Stimulated activated CD4-positive, alpha-beta T cell treated with anti-CD3 and anti-CD28 coated beads, Interleukin-1b, Interleukin-23, amount 100 ng/mL, for 24 hours (primary cell): ENCODE measurements at regions not wholly inside any gene's neighbourhood (a gene's known extent, or its start where the extent isn't known, plus 50 kb on each side); places are given as distances from the start of the nearest gene placed in this dataset.

Experiments
- DNase-seq, 4 experiments: peaks; one replicate each; pipeline ENCODE4 v3.0.0-alpha.2; 2020; ENCODE audit warnings: low read depth in 4 of 4, low spot score in 1 of 4

DNA sequence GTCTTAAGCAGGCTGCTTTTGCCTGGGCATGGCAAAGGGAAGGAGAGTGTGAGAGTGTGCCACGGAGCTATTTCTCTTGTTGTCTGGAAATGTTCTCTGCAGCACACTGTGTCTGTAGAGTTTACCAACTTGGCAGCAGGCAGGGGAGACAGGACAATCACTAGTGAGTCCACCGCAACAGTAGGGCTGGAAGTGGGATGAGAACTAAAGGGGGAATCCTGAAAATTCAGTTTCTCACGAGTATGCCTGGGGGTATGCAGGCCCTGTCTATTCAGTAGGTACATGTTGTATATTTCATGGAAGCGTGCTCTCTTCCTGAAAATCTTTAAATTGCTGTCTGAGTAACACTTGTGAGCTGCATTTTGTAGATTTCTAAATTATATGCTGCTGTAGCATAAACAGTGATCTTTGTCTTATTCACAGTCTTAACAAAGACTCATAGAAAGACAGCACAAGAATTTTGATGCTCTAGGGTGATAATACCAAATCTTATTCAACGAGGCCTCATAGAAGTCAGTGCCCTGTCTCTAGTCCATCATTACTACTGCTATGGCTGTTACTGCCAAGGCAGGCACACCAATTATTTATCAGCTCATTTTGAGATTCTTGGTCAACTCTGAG, 200.4 kb upstream of the LEF1 start:
- DNase-seq, result no peak

DNA sequence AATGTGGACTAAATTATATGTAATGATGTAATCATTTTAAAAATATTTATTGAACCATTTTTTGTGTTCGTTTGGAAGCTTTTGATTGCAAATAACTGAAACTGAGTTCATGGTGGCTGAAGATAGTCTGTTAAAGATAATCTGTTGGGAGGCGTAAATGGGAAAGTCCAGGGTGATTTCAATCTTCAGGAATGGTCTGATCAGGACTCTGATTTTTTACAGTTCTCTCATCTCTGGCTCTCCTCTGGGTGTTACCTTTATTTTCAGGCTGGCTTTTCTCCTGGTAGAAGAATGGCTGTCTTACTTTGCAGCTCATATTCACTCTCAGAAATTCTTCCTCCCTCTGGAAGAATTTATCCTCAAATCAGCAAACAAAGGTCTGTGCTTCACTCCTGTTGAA, 199.0 kb upstream of the LEF1 start:
- no peak for DNase-seq

DNA sequence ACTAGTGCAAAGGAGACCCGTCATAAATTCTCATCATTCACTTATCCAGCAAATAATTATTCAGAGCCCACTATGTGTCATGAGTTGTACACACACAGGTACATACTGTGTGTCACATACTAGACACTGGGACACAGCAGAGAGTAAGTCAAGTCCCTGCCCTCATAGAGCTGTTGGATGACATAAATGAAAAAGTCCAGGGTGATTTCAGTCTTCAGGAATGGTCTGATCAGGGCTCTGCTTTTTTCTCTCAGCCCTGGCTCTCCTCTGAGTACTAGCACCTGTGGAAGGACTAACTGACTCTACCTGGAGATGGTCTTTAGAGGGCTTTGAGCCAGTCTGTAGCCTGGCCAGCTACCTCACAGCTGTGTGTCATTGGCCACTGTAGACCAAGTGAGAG, 198.0 kb upstream of the LEF1 start:
- DNase-seq, result no peak

DNA sequence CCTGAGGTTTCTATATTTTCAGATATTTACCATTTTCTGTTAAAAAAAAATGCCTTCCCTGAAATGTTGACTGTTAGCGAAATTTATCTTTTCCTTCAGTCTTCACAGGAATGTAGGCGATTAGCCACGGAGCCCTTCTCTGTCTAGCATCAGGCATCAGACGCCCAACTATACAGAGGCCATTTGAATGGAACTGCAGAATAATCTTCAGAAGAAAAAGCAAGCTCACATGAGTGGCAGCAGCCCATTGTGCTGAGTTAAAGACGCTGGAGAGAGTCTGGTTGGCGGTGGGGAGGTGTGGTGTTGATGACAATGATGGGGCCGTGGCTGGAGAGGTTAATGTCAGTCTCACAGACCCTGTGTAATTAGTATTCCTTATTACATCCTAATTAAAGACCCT, 196.8 kb upstream of the LEF1 start:
- DNase-seq, result no peak

DNA sequence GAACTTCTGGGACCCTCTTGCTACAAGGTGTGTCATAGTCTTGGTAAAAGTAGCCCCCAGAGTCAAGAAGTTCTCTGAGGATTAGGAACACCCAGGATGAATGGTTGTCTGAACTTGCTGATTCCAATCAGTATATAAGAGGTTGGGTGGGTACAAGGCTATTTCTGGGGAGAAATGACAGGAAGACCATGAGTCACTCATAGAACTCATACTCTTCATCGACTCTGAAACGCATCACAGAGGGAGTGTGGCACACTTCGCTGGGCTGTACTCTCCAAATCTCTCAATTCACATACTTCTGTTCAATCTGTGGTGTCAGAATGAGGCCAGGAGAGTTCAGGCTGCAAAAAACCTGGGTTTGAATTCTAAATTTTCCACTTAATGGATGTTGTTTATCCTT, 193.2 kb upstream of the LEF1 start:
- DNase-seq, result no peak

DNA sequence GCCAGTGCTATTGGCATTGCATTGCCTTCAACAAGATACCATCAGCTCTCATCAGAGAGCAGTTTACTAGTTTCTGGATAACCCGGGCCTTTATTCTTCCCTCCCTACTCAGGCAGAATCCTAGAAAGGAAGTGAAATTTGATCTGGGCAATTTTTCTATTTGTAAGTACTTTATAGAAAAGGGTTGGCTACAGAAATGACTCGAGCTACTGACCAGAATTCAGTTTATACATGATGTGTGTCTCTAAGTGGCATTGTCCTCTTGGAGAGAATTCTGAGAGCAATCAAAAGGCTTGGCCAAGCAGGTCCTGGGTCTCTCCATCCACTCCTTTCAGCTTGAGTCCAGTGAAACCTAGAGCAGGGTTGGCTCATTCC, 192.7 kb upstream of the LEF1 start:
- DNase-seq, result no peak

DNA sequence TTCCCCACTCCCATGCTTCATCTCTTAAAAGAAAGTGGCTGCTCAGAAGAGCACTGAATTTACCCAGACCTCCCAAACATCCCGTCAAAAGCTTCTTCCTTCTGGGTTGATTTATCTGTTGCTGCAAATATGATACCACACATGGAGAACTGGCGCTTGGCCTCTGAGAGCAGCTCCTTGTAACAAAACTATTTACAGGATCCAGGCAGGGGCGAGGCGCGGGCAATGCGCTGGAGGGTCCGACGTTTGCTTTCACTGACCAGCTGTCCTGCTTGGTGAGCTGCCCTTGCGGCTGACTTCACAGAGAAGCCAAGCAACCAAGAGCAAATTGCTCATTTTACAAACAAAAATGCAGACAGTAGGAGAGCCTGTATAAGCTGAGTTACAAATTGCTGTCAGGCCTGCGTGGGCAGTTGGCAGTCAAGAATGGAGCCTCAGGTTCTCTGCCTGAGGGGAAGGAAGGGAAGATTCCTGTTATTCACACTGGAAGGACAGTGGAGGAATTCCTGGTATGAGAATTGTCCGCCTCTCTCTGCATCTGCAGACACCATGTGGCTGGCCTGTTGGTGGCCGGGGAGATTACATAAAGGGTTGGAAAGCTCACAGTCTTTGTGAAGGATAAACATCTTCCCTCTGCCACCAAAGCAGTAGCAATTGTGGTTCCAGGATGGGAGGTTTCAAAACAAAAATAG, 192.2 kb upstream of the LEF1 start:
- DNase-seq, result no peak

DNA sequence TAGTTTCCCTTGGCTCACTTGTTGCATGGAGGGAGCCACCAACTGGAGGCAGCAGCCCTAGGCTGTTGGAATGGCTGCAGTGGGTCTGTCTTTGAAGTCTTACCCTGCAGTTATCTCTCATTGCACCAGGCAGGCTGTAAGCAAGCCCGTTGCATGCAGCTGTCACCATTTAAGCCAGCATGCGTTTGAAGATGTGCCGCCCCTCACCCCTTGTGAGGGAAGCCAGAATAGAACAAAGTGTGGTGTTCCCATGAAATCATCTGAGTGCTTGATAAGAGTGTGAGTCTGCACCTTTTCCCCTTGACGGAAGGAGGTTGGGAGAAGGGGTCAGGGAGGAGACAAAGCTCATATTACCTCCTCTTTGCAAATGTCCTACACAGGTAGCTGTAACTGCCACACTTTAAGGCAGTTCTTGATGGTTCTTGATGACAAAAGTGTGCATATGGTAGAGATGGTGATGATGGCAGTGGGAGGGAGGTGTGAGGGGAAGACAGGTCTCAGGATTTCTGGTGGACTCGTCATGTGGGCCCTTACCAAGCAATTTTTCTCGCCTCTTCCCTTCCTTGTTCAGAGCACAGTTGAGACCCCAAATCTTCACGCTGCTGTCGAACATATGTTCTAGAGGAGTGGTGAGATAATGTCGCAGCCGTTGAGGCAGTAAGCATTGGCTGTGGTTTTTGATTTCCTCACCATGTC, 191.4 kb upstream of the LEF1 start:
- no peak for DNase-seq

DNA sequence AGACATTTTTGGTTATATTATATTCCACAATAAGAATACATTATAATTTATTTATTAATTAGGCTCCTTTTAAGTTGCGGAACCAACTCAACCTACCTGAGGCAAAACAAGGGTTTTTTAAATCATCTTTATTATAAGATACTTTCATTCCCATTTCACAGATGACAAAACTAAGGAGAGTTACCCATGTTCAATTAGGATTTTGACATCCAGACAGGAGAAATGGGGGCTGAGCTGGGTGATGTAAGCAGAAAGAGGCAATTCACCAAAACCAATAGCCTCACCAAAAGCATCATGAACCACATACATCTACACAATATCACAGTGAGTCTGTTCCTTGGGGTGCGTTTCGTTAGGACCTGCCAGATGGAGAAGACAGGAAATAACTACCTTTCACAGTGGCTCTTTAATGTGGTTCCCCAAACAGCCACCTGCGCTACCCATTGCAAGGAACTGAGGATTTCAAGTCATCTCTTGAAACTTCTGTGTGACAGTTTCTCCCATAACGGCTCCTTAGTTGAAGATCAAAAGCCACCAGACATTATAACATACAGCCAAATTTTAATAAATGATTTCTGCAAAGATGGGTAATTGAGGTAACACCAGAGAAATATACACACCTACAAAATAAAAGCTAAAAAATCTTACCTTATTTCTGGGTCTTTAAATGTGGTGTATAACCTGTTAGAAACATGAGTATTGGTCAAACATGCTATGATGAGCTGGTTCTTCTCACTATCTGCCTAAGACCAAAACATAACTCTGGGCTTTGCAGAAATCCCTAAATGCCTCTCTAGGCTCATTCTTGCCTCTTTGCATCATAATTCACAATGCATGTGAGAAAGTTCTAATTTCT, 190.6 kb upstream of the LEF1 start:
- no peak for DNase-seq

DNA sequence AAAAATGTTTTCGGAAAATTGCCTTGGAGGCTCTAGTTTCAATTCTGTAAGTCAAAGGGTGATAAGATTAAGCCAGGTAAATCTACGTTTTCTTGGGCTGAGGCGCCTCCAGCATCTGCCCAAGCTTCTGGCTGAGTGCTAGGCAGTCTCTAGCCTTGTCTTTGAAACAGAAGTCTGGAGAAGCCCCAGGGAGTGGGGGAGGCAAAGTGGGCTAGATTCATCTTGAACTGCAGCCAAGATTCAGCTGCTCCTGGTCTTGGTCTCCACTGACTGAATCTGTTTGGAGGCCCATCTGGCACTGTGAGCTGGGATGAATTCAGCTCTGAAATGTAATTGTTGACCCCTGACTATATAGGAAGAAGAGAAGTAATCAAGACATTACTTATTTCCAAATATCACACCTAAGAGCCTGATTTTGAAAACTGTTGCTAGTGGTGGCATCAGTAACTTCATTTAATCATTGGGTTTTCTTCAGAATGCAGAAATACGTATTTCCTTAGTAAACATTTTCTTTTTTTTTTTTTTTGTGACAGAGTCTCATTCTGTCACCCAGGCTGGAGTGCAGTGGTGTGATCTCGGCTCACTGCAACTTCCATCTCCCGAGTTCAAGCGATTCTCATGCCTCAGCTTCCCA, 187.3 kb upstream of the LEF1 start:
- no peak for DNase-seq

DNA sequence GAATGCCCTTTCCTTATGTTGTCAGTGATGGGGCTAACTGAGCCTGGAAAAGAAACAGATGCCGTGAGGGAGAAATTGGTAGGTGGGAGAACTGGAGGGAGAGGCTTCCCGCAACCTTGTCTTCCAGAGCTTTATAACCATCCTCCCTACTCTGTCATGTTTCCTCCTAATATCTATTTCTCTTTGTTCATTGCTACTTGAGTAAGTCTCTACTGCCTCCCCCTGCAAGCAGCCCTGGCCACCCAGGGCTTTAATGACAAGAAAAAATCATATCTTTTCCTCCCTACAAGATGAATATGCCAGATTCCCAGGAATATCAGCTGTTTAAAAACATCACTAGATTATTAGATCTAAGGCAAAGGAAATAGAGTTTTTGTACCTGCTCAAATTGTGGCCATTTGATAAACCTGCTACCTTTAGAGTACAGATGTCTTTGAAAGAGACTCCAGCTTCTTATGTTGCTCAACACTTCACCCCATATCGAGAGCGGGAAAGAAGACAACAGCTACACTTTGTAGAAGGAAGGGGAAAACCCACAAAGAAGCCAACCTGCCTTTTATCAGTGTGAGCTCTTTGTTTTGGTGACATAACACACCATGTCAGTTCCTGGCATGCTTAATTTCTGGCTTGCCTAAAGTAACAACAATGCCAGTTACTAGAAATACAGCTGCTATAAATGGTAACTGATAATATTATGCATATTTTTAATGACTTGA, 186.6 kb upstream of the LEF1 start:
- no peak for DNase-seq

DNA sequence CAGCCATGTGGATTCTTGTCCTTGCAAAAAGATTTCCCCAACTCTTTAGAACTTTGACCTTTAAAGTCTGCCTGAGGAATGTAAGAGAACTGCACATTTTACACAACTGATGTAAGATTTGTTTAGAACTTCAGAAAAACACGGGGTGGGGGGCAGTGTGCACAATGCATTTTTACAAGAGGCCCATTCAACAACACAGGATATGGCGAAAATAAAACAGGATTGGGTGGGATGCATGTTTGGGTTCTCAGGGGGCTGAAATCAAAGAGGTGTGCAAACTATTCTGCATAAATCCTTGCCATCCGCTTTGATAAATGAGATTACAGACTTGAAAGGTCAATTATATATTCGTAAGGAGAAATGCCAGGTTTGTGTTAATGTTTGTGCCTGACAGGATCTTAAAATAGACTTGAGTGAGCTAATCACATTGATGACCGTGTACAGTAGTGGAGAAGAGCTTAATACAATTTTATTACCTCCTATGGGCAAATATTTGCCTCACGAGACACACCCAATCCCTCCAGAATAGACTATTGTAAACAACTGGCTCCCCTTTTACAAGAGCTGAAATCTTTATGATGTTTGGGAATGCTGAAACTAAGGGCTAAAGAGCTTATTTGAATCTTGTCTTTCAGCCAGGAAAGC, 184.1 kb upstream of the LEF1 start:
- DNase-seq, result no peak

DNA sequence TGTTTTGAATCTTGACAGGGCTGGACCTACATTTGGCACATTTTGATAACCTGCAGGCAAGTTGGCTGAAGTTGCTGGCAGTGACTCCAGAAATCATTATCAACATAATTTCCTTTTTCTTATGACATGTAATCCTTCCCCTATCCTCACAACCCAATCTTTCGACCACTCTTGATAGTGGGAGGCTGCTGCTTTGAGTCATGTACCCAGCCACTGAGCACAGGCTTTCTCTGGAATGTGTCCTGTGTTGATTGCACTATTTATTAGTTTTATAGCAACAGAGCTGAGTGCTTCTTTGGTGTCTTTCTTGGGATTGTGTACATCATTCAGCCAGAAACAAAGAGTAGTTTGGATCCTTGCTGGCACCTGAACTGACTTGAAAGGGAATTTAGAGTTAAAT, 183.1 kb upstream of the LEF1 start:
- no peak for DNase-seq

DNA sequence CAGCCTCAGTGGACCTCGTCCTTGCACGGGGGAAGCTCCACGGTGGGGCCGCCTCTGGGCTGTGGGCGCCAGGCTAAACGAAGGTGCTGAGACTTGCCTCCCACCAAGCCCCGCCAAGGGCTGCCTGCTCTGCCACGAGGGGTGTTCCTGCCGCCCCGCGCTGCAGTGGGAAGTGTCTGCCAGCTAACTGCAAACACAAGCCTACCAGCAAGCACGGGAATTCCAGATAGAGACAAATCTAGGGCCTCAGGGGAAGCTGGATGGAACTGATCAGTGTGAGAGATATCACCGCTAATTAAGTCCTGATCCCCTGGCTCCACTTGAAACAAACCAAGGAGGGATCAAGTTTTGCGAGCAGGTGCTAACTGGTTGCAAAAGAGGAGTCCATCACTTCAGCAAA, 181.6 kb upstream of the LEF1 start:
- DNase-seq, result no peak

DNA sequence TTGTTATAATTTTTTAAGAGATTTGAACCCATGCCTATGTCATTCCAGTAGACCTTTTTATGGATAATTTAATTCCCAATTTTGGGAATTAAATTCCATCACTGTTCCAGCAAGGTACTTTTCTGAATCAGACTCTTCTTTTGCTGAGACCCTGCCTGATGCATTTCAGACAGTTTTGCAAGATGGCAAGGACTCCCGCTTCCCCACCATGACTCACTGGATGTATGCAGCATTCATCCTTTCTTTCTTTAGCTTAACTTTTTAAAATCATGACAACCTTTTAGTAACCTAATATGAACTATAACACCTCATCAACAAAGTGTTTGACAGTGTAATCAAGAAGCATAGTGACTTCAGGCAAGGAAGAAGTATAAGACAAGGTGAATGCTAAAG, 178.1 kb upstream of the LEF1 start:
- no peak for DNase-seq

DNA sequence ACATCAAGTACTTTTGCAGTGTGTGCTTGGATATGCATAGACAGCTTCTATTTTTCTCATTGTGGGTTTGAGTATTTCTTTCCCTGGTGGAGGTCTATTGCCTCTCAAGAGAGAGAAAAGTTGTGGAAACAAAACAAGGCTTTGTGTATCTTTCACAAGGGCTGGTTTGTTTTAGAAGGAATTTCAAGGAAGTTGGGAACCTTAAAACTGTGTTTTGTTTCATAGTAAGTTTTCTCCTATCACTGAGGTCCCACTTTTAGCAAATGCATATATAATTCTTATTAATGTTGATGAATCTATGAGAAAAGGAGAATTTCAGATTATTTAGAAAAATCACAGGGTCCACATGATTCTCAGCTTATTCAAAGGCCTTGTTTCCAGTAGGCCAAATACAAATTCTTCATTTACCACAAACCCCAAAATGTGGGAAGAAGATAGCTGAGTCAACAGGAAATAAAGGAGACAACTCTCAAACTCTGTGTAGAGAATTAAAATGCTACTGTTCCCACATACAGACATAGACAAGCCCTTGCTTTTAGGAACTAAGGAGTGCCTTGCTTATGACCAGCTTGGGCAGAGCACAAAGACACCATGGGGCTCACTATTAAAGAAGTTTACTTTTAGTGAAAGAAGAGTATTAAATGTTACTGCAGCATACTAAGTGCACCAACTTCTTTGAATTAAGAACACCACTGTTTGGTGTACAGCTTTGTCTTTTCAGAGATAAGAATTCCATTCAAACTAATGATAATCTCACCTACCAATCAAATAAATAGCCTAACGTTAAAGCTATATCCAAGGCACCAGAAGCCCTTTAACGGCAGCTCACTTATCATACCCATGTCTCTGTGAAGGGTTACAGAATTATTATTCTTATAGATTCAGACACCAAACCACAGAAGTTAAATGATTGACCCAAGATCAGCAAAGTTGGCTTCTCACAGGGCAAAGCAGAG, 177.4 kb upstream of the LEF1 start:
- DNase-seq, result no peak

DNA sequence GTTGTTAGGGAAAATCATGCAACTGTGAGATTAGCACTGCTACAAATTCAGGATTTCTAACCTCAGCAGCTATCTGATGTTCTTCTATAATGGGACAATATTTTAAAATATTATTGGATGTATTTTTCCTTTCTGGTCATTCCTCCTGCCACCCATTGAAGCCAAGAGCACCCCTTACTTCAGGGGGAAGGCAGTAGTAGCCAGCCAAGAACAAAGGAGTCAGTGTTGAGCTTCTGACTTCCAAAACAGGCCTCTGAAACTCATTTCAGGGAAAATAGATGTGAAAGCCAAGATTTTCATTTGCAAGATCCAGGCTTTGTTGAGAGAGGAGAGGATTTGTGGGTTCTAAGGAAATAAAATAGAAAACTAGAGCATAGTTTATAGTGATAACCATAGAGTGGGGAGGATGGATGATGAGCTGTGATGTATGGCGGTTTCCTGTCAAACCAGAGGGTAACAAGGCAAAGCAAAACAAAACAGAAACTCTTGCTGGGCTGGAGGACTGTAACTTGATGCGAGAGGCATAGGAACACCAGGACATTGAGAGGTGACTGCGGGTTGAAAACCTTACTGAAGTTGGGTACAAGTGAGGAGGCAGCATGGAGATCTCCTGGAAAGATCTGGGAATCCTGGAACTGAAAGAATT, 173.7 kb upstream of the LEF1 start:
- no peak for DNase-seq

DNA sequence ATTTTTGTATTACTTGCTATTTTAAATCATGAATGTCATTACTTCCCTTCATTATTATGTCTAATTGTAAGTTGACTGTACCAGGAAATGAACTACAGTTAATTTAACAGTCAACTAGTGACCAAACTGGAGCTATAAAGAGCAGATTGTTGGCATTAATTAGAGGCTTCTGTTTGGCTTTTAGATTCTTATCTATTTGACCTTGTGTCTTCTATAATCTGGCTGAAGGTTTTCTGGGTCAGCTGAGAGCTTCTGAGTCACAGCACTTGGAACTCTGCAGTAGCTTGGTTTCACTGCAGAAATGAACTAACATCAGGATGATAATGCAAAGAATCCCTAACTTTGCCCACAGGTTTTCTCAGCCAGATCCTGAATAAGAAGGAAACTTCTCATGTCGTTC, 169.2 kb upstream of the LEF1 start:
- no peak for DNase-seq

DNA sequence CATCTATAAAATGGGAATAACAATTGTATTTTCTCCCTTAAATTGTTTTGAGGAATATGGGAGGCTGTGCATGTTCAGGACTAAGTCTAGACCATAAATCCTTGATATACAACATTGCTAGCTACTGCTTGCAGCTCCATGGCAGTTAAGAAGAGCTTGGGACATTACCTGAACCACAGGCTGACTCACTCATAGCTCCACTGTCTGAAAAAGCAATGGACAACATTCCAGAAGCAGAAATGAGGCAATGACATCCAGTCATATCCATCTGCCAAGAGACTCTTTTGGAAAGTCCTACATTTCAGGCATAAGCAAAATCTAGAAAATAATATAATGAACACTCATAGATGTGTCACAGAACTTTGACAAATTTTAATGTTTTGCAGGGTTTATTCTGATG, 167.3 kb upstream of the LEF1 start:
- no peak for DNase-seq
